Stimulated activated CD4-positive, alpha-beta T cell treated with anti-CD3 and anti-CD28 coated beads, Interleukin-1b, Interleukin-23, amount 100 ng/mL, for 1 hour (primary cell): ENCODE measurements at regions not wholly inside any gene's neighbourhood (a gene's known extent, or its start where the extent isn't known, plus 50 kb on each side); places are given as distances from the start of the nearest gene placed in this dataset.
A peak's percentile ranks its signal among the peaks of the same experiment; 100 is the strongest.
"Not testable (repeated sequence)": the region's sequence is repeated elsewhere in the genome, so short reads cannot be mapped to it uniquely, and the experiment has no call there.

Experiments used
- DNase-seq, 2 donors: peaks; one replicate each; pipeline ENCODE4 v3.0.0-alpha.2; 2020; ENCODE audit warnings: low read depth in 2 of 2

- DNase-seq = no peak
These were observed 62.4 kb downstream of the CRYBB2 start for GRCh38 chr22:25281675-25282345.

- no peak for DNase-seq
These were observed 62.9 kb downstream of the CRYBB2 start for GRCh38 chr22:25282346-25282670.

GRCh38 chr22:25282671-25283561 is 63.5 kb downstream of the CRYBB2 start:
- no peak for DNase-seq

GRCh38 chr22:25288481-25288880 is 69.0 kb downstream of the CRYBB2 start:
- not testable (repeated sequence) for DNase-seq

GRCh38 chr22:25301912-25302311 is 82.5 kb downstream of the CRYBB2 start:
- not testable (repeated sequence) for DNase-seq

- not testable (repeated sequence) for DNase-seq
These were observed 90.1 kb downstream of the CRYBB2 start for GRCh38 chr22:25309586-25309985.

GRCh38 chr22:25311924-25312323 is 92.5 kb downstream of the CRYBB2 start:
- DNase-seq = not testable (repeated sequence)

GRCh38 chr22:25318081-25318823 is 98.8 kb downstream of the CRYBB2 start:
- no peak for DNase-seq

GRCh38 chr22:25327018-25327755 is 107.7 kb downstream of the CRYBB2 start:
- DNase-seq = no peak

- DNase-seq = no peak
These were observed 111.6 kb downstream of the CRYBB2 start for GRCh38 chr22:25331050-25331449.

- not testable (repeated sequence) for DNase-seq
These were observed 112.5 kb downstream of the CRYBB2 start for GRCh38 chr22:25331911-25332310.

GRCh38 chr22:25332386-25332785 is 112.9 kb downstream of the CRYBB2 start:
- DNase-seq = no peak

- peak in 1 of 2 donors; percentile 1 for DNase-seq
These were observed 114.7 kb downstream of the CRYBB2 start for GRCh38 chr22:25334162-25334490.

- DNase-seq = not testable (repeated sequence)
These were observed 115.2 kb downstream of the CRYBB2 start for GRCh38 chr22:25334631-25335030.

- DNase-seq = not testable (repeated sequence)
These were observed 115.8 kb downstream of the CRYBB2 start for GRCh38 chr22:25335276-25335675.

- DNase-seq = not testable (repeated sequence)
These were observed 121.1 kb downstream of the CRYBB2 start for GRCh38 chr22:25340536-25340935.

GRCh38 chr22:25344366-25344765 is 124.9 kb downstream of the CRYBB2 start:
- DNase-seq = not testable (repeated sequence)

- no peak for DNase-seq
These were observed 127.7 kb downstream of the CRYBB2 start for GRCh38 chr22:25346859-25347751.

- no peak for DNase-seq
These were observed 128.3 kb downstream of the CRYBB2 start for GRCh38 chr22:25347752-25348102.

- no peak for DNase-seq
These were observed 129.0 kb downstream of the CRYBB2 start for GRCh38 chr22:25348391-25348790.

GRCh38 chr22:25348996-25349395 is 129.6 kb downstream of the CRYBB2 start:
- not testable (repeated sequence) for DNase-seq
